WTC11 (cell line): ENCODE measurements at regions not wholly inside any gene's neighbourhood (a gene's known extent, or its start where the extent isn't known, plus 50 kb on each side); places are given as distances from the start of the nearest gene placed in this dataset.

ENCODE experiments used
- ATAC-seq: fragments of 200-7000 bp; cut with Tn5 transposase; 2 replicates; pipeline ENCODE4 v1.10.0; 2021; ENCODE audit warnings: mild to moderate bottlenecking, moderate library complexity
- CTCF ChIA-PET: fragments of 300-600 bp; sonication (Branson Sonifier 250); formaldehyde crosslinking; loops from one replicate; lab custom pipeline; 2021; ENCODE audit warnings: antibody characterized with exemption; lab: Charles Lee
- POLR2A ChIA-PET: fragments of 350-600 bp; sonication (Branson Sonifier 250); formaldehyde crosslinking; loops from one replicate; lab custom pipeline; 2021; ENCODE audit warnings: antibody characterized with exemption; lab: Charles Lee
- DNase-seq: peaks from one replicate; pipeline ENCODE4 v3.0.0; 2021; ENCODE audit warnings: low spot score
- H3K27ac Mint-ChIP-seq: 2 replicates; pipeline ENCODE4 v1.8.0; 2021; ENCODE audit warnings: mixed read lengths
- H3K27me3 Mint-ChIP-seq: 2 replicates; pipeline ENCODE4 v1.8.0; 2021; ENCODE audit warnings: low read depth, mild to moderate bottlenecking, moderate library complexity, mixed read lengths
- H3K36me3 Mint-ChIP-seq: 2 replicates; pipeline ENCODE4 v1.8.0; 2021; ENCODE audit warnings: mixed read lengths
- H3K4me1 Mint-ChIP-seq: 2 replicates; pipeline ENCODE4 v1.8.0; 2022; ENCODE audit warnings: mixed read lengths
- H3K4me3 Mint-ChIP-seq: 2 replicates; pipeline ENCODE4 v1.8.0; 2021; ENCODE audit warnings: mild to moderate bottlenecking, moderate library complexity, mixed read lengths
- H3K9me3 Mint-ChIP-seq: 2 replicates; pipeline ENCODE4 v1.8.0; 2021; ENCODE audit warnings: mixed read lengths
- AR ChIP-seq: fragments of 250-450 bp; sonication (Bioruptor Pico); IDR thresholded peaks from 2 replicates; pipeline ENCODE4 v1.9.0; 2021; ENCODE audit warnings: mild to moderate bottlenecking
- ATF1 ChIP-seq: sonication (generic); formaldehyde crosslinking; IDR thresholded peaks from 2 replicates; pipeline ENCODE4 v1.8.1; 2023; ENCODE audit warnings: mild to moderate bottlenecking, moderate library complexity, missing genetic modification reagents
- ATF2 ChIP-seq: sonication (generic); formaldehyde crosslinking; IDR thresholded peaks from 2 replicates; pipeline ENCODE4 v1.8.1; 2022; ENCODE audit warnings: low read depth, missing genetic modification reagents, borderline replicate concordance
- CBFB ChIP-seq: sonication (generic); formaldehyde crosslinking; IDR thresholded peaks from 2 replicates; pipeline ENCODE4 v1.8.1; 2022; ENCODE audit warnings: mild to moderate bottlenecking, low read depth, missing genetic modification reagents
- ELF4 ChIP-seq: sonication (generic); formaldehyde crosslinking; IDR thresholded peaks from 2 replicates; pipeline ENCODE4 v1.8.1; 2022; ENCODE audit warnings: low read depth, mild to moderate bottlenecking, moderate library complexity, missing genetic modification reagents
- FOXJ3 ChIP-seq: sonication (generic); formaldehyde crosslinking; IDR thresholded peaks from 2 replicates; pipeline ENCODE4 v1.9.0; 2021; ENCODE audit warnings: missing genetic modification reagents, mild to moderate bottlenecking, borderline replicate concordance
- FOXK1 ChIP-seq: sonication (generic); formaldehyde crosslinking; IDR thresholded peaks from 2 replicates; pipeline ENCODE4 v1.8.0; 2022; ENCODE audit warnings: mild to moderate bottlenecking, moderate library complexity, missing genetic modification reagents
- HMGA2 ChIP-seq: fragments of 250-450 bp; sonication (Bioruptor Pico); IDR thresholded peaks from 2 replicates; pipeline ENCODE4 v1.4.0; 2021; ENCODE audit warnings: mild to moderate bottlenecking, moderate library complexity
- JAZF1 ChIP-seq: fragments of 250-450 bp; sonication (Bioruptor Pico); IDR thresholded peaks from 2 replicates; pipeline ENCODE4 v1.9.0; 2021; ENCODE audit warnings: moderate library complexity, mild to moderate bottlenecking, inconsistent platforms
- JUN ChIP-seq: sonication (generic); formaldehyde crosslinking; IDR thresholded peaks from 2 replicates; pipeline ENCODE4 v1.8.0; 2023; ENCODE audit warnings: mild to moderate bottlenecking, missing genetic modification reagents
- OVOL2 ChIP-seq: fragments of 250-450 bp; sonication (Bioruptor Pico); IDR thresholded peaks from 2 replicates; pipeline ENCODE4 v1.9.0; 2021; ENCODE audit warnings: mild to moderate bottlenecking, borderline replicate concordance
- RELA ChIP-seq: sonication (generic); formaldehyde crosslinking; IDR thresholded peaks from 2 replicates; pipeline ENCODE4 v1.8.1; 2022; ENCODE audit warnings: missing genetic modification reagents, mild to moderate bottlenecking, borderline replicate concordance
- RORB ChIP-seq: fragments of 250-450 bp; sonication (Bioruptor Pico); IDR thresholded peaks from 2 replicates; pipeline ENCODE4 v1.9.0; 2021; ENCODE audit warnings: mild to moderate bottlenecking
- SMAD3 ChIP-seq: sonication (generic); formaldehyde crosslinking; IDR thresholded peaks from 2 replicates; pipeline ENCODE4 v1.8.0; 2022; ENCODE audit warnings: missing genetic modification reagents, mild to moderate bottlenecking, borderline replicate concordance
- SP1 ChIP-seq: sonication (generic); formaldehyde crosslinking; conservative IDR thresholded peaks from 2 replicates; pipeline ENCODE4 v1.8.1; 2022; ENCODE audit warnings: missing genetic modification reagents
- USF2 ChIP-seq: sonication (generic); formaldehyde crosslinking; IDR thresholded peaks from 2 replicates; pipeline ENCODE4 v1.8.1; 2023; ENCODE audit warnings: mild to moderate bottlenecking, missing genetic modification reagents, moderate library complexity
- ZBTB43 ChIP-seq: sonication (generic); formaldehyde crosslinking; IDR thresholded peaks from 2 replicates; pipeline ENCODE4 v1.8.1; 2023; ENCODE audit warnings: mild to moderate bottlenecking, missing genetic modification reagents
- ZMAT4 ChIP-seq: fragments of 250-450 bp; sonication (Bioruptor Pico); IDR thresholded peaks from 2 replicates; pipeline ENCODE4 v1.9.0; 2021; ENCODE audit warnings: mild to moderate bottlenecking
- ZNF423 ChIP-seq: fragments of 250-450 bp; sonication (Bioruptor Pico); IDR thresholded peaks from 2 replicates; pipeline ENCODE4 v2.1.2; 2022; ENCODE audit warnings: mild to moderate bottlenecking, moderate library complexity

GRCh38 chr2:228774548-228774947 is 496.5 kb downstream of the PID1 start (continued):
- TF ChIP-seq ATF1 (CRISPR knock-in tag) (no peak), JAZF1 (CRISPR knock-in tag) (no peak)
- TF ChIP-seq, all 79 proteins: peak for 0

- ATAC-seq (no peak), DNase-seq (no peak)
- ChIA-PET POLR2A (no interaction called here), CTCF (no interaction called here)
- TF ChIP-seq FOXJ3 (no peak), ELF4 (CRISPR knock-in tag) (no peak), RORB (CRISPR knock-in tag) (no peak), ATF2 (no peak), HMGA2 (CRISPR knock-in tag) (no peak), USF2 (CRISPR knock-in tag) (no peak), AR (CRISPR knock-in tag) (no peak), ZMAT4 (no peak), ZNF423 (no peak), OVOL2 (no peak)
- H3K9me3 Mint-ChIP-seq, result peaks cover 13% of the 10 kb centered on the region
- H3K4me1 Mint-ChIP-seq, result no peaks in the 10 kb centered on the region
- H3K4me3 Mint-ChIP-seq, result no peak overlapping the region
- no peak overlapping the region for H3K27ac Mint-ChIP-seq
- no peaks in the 10 kb centered on the region for H3K27me3 Mint-ChIP-seq
- H3K36me3 Mint-ChIP-seq, result no peaks in the 10 kb centered on the region
Measured at GRCh38 chr2:228771774-228772173, 499.3 kb downstream of the PID1 start.

GRCh38 chr2:228771315-228771714 is 499.8 kb downstream of the PID1 start:
- TF ChIP-seq HMGA2 (CRISPR knock-in tag) (no peak), RELA (CRISPR knock-in tag) (no peak), ZBTB43 (no peak), SP1 (CRISPR knock-in tag) (no peak), OVOL2 (no peak), ATF2 (no peak), SMAD3 (CRISPR knock-in tag) (no peak), CBFB (CRISPR knock-in tag) (no peak), FOXK1 (CRISPR knock-in tag) (no peak), JUN (CRISPR knock-in tag) (no peak)
- Mint-ChIP-seq H3K27ac (no peak overlapping the region; the same call in 1 of the 2 replicates), H3K36me3 (no peaks in the 10 kb centered on the region), H3K9me3 (peaks cover 18% of the 10 kb centered on the region), H3K4me3 (no peak overlapping the region), H3K27me3 (no peaks in the 10 kb centered on the region), H3K4me1 (no peaks in the 10 kb centered on the region)
- DNase-seq, result no peak
- ATAC-seq, result no peak
- ChIA-PET POLR2A (no interaction called here), CTCF (no interaction called here)
